GM10248 (cell line): ENCODE measurements at regions not wholly inside any gene's neighbourhood (a gene's known extent, or its start where the extent isn't known, plus 50 kb on each side); places are given as distances from the start of the nearest gene placed in this dataset.

ENCODE experiments used
- CTCF ChIA-PET: fragments of 300-600 bp; sonication (Branson Sonifier 250); formaldehyde crosslinking; extraction: SDS; loops from one replicate; lab custom pipeline; 2021; ENCODE audit warnings: antibody characterized with exemption; lab: Yijun Ruan, JAX
- POLR2A ChIA-PET: fragments of 350-650 bp; sonication (Branson Sonifier 250); formaldehyde crosslinking; extraction: SDS; loops from one replicate; lab custom pipeline; 2020; ENCODE audit warnings: antibody characterized with exemption; lab: Yijun Ruan, JAX
- DNase-seq: peaks from one replicate; pipeline ENCODE4 v3.0.0; 2012; ENCODE audit errors: extremely low spot score
- TF ChIP-seq, protein P1 (sequence below): IDR thresholded peaks from 2 replicates; pipeline ENCODE4 v1.5.1; 2012; ENCODE audit warnings: mild to moderate bottlenecking, low read depth; ENCODE audit errors: extremely low read depth, missing control alignments, control extremely low read depth

- TF ChIP-seq, protein P1, sequence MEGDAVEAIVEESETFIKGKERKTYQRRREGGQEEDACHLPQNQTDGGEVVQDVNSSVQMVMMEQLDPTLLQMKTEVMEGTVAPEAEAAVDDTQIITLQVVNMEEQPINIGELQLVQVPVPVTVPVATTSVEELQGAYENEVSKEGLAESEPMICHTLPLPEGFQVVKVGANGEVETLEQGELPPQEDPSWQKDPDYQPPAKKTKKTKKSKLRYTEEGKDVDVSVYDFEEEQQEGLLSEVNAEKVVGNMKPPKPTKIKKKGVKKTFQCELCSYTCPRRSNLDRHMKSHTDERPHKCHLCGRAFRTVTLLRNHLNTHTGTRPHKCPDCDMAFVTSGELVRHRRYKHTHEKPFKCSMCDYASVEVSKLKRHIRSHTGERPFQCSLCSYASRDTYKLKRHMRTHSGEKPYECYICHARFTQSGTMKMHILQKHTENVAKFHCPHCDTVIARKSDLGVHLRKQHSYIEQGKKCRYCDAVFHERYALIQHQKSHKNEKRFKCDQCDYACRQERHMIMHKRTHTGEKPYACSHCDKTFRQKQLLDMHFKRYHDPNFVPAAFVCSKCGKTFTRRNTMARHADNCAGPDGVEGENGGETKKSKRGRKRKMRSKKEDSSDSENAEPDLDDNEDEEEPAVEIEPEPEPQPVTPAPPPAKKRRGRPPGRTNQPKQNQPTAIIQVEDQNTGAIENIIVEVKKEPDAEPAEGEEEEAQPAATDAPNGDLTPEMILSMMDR = no peak
- DNase-seq = no peak
- ChIA-PET POLR2A (no interaction called here), CTCF (interaction anchor here (1.3 kb wide), 1 partner anchor 37 kb away, joined by 3 read pairs; no protein-coding TSS in a partner anchor)
Measured at GRCh38 chr2:23106242-23106785, 278.7 kb upstream of the KLHL29 start.

GRCh38 chr2:23107327-23107941 is 277.5 kb upstream of the KLHL29 start:
- no peak for DNase-seq
- ChIA-PET POLR2A (no interaction called here), CTCF (interaction anchor here (1.2 to 1.3 kb wide), 2 partner anchors 16 to 36 kb away, joined by 3 read pairs; no protein-coding TSS in a partner anchor)
- TF ChIP-seq, protein P1 = no peak

DNA sequence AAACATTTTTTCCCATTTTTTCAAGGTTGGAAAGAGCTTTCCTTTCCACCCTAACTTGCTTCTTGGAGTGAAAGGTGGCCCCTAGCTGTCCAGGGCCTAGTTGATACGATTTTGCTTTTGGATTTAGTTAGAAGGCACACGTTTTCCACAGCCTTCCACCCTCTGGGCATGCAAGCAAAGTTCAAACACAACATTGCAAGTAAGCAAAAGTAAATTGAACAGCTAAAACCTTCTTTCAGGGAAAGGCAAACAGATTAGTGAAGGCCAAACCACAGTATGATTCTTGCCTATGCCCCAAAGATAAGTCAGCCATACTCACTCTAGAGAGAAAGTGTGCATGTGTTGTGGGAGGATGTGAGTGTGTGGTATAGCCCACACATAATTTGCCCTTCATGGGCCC is 273.7 kb upstream of the KLHL29 start:
- DNase-seq = no peak
- TF ChIP-seq, protein P1 = no peak
- POLR2A ChIA-PET = no interaction called here
- CTCF ChIA-PET = interaction anchor here (1.4 kb wide), 1 partner anchor 18 kb away, joined by 3 read pairs; no protein-coding TSS in a partner anchor

GRCh38 chr2:23112517-23112916 is 272.5 kb upstream of the KLHL29 start:
- TF ChIP-seq, protein P1 = no peak
- POLR2A ChIA-PET = no interaction called here
- CTCF ChIA-PET = no interaction called here
- DNase-seq = no peak

DNA sequence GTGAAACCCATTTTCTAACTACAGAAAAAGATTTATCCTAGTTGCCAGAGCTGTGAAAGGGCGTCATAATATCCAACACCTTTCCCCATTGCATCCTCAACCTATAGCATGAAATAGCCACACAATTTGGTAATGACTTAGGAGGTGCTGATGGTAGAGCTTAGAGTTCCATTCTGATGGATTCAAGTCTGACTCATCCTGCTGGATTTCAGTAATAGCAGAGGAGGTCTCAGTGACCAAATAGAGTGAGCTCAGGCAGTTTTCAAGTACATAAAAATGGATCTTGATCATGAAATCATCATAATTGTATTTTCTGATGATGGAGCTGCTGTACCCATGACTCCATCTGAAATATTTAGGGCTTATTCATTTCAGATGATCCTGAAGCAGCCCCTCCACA is 270.7 kb upstream of the KLHL29 start:
- CTCF ChIA-PET = no interaction called here
- TF ChIP-seq, protein P1 = no peak
- no peak for DNase-seq
- POLR2A ChIA-PET = no interaction called here

DNA sequence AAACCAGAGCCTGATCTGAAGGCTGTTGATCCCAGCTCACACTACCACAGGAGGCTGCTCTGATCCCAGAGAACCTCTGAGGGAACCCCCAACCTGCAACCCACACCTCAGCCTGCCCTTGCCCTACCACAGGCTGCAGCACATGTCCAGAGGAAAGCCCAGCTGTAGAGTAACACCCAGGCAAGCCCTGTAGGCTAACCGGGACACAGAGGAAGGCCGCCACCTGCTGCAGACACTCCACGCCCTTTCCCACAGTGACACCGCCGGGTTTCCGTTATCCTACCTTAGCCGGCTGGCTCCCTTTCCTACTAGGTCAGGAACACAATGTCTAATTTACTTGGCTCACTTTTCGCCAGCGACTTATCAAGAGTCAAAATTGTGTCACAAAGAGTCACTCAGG is 266.7 kb upstream of the KLHL29 start:
- TF ChIP-seq, protein P1 = no peak
- CTCF ChIA-PET = no interaction called here
- POLR2A ChIA-PET = no interaction called here
- DNase-seq = no peak
